Upper lobe of left lung (tissue), 6 donors: ENCODE measurements at regions not wholly inside any gene's neighbourhood (a gene's known extent, or its start where the extent isn't known, plus 50 kb on each side); places are given as distances from the start of the nearest gene placed in this dataset.

Experiments
- ATAC-seq, 2 donors: fragments of 200-7000 bp; cut with Tn5 transposase; one replicate each; pipeline ENCODE4 v1.9.1; 2022; ENCODE audit warnings: mild to moderate bottlenecking in 2 of 2, moderate library complexity in 2 of 2; ENCODE audit not compliant: low FRiP score in 2 of 2
- DNase-seq, 2 donors: peaks; one replicate each; pipeline ENCODE4 v3.0.0-alpha.2; 2019 to 2020
- H3K27ac ChIP-seq, 4 donors: fragments of 200-600 bp; sonication (generic); one replicate each; pipeline ENCODE4 v1.5.1; 2016 to 2019
- H3K27me3 ChIP-seq, 4 donors: fragments of 200-600 bp; sonication (generic); one replicate each; pipeline ENCODE4 v1.5.1; 2017 to 2019
- H3K36me3 ChIP-seq, 4 donors: fragments of 200-600 bp; sonication (generic); one replicate each; pipeline ENCODE4 v1.5.1; 2016 to 2019
- H3K4me1 ChIP-seq, 4 donors: fragments of 200-600 bp; sonication (generic); one replicate each; pipeline ENCODE4 v1.5.1; 2018 to 2019
- H3K4me3 ChIP-seq, 4 donors: fragments of 200-600 bp; sonication (generic); one replicate each; pipeline ENCODE4 v1.5.1; 2017 to 2019; ENCODE audit warnings: mild to moderate bottlenecking in 2 of 4, moderate library complexity in 1 of 4
- H3K9me3 ChIP-seq, 4 donors: fragments of 200-600 bp; sonication (generic); one replicate each; pipeline ENCODE4 v1.5.1; 2018 to 2019
- CTCF ChIP-seq, 6 experiments: fragments of 450-650 bp in 4 of 6; fragments of 200-600 bp in 2 of 6; sonication (generic) in 2 of 6; IDR thresholded peaks; one replicate each; pipeline ENCODE4 v1.5.1; 2016 to 2019; ENCODE audit warnings: antibody characterized with exemption in 6 of 6
- EP300 ChIP-seq, 4 donors: sonication (generic); formaldehyde crosslinking; IDR thresholded peaks; one replicate each; pipeline ENCODE4 v1.5.1; 2017; ENCODE audit warnings: antibody characterized with exemption in 4 of 4, control low read depth in 2 of 4
- POLR2A ChIP-seq, 4 donors: fragments of 450-650 bp; IDR thresholded peaks; one replicate each; pipeline ENCODE4 v1.5.1; 2016 to 2017; ENCODE audit warnings: antibody characterized with exemption in 4 of 4, mild to moderate bottlenecking in 2 of 4
- POLR2AphosphoS5 ChIP-seq, 2 donors: sonication (generic); formaldehyde crosslinking; IDR thresholded peaks; one replicate each; pipeline ENCODE4 v1.5.1; 2017; ENCODE audit warnings: antibody characterized with exemption in 2 of 2
- WGBS, 2 donors: methylation state at CpG; one replicate each; pipeline ENCODE4 v1.1.5; 2017 to 2018; 5-methylcytosine and 5-hydroxymethylcytosine counted together
- donor health status: DM: no; HTN: no; CAD: no; lungs with moderate emphysema.
- donor health status: DM: no; HTN: yes; CAD: no; lungs with severe emphysema.

DNA sequence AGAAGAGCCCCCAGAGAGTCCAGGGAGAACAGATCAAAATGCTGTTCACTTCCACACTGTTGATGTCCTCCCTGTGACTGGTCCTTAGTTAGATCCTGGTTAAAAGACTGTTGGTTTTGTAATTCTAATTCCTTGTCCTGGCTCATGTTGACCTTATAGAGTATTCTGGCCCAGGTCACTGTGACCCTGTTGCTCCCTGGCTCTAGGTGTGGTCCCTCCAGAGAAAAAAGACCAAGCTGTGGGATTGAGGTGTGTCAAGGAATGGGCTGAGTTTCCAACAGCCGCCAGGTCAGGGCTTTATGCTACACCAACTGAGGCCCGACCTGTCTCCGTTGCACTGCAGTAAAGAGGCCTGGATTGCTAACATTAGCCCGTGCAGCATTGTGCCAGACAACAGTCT, 241.0 kb upstream of the MSX2 start:
- no peaks in the 10 kb centered on the region for H3K4me1 ChIP-seq
- no peak overlapping the region for H3K4me3 ChIP-seq
- DNase-seq, result no peak
- H3K27ac ChIP-seq, result no peak overlapping the region
- no peak for ATAC-seq
- TF ChIP-seq POLR2AphosphoS5 (IDR thresholded peaks at IDR 0.05) (no peak), EP300 (IDR thresholded peaks at IDR 0.05) (no peak), CTCF (IDR thresholded peaks at IDR 0.05) (no peak), POLR2A (IDR thresholded peaks at IDR 0.05) (no peak)
- peaks cover 0 to 18% (median 4%) of the 10 kb centered on the region in 4 donors for H3K9me3 ChIP-seq
- 89 to 92% methylated on average over 4 of the region's 4 CpGs for WGBS, 2 donors
- no peaks in the 10 kb centered on the region for H3K27me3 ChIP-seq
- no peaks in the 10 kb centered on the region for H3K36me3 ChIP-seq

DNA sequence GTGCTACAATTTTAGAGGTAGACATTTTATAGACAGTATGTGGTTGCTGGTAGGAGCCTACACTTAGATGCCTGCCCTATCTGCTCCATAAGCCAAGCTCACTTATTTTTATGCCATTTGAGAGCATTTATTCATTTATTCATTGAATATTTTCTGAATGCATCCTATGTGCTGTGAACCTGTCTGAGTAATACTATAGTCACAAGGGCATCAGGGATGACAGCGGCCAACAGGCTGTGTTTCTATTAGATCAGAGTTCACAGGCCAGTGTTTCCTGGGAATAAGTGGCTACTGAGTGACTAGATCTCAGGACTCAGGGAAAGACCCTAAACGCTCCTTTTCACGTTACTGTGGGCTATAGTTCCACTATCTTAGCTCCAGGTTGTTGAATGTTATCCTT, 235.2 kb upstream of the MSX2 start:
- Histone ChIP-seq H3K27me3 (no peaks in the 10 kb centered on the region), H3K4me3 (no peak overlapping the region), H3K36me3 (no peaks in the 10 kb centered on the region), H3K4me1 (no peaks in the 10 kb centered on the region), H3K9me3 (peaks cover 0 to 11% (median under 1%) of the 10 kb centered on the region in 4 donors), H3K27ac (no peak overlapping the region)
- DNase-seq, result no peak
- TF ChIP-seq POLR2A (IDR thresholded peaks at IDR 0.05) (no peak), CTCF (IDR thresholded peaks at IDR 0.05) (no peak), POLR2AphosphoS5 (IDR thresholded peaks at IDR 0.05) (no peak), EP300 (IDR thresholded peaks at IDR 0.05) (no peak)
- WGBS, 2 donors, result 83 to 88% methylated on average over 3 of the region's 3 CpGs
- peak in 1 of 2 donors; percentile 28 for ATAC-seq

- no peak for TF ChIP-seq POLR2A (IDR thresholded peaks at IDR 0.05)
- no peak for TF ChIP-seq CTCF (IDR thresholded peaks at IDR 0.05)
These were observed 234.3 kb upstream of the MSX2 start for GRCh38 chr5:174489920-174490597.

GRCh38 chr5:174490728-174491127, 233.7 kb upstream of the MSX2 start:
- no peak overlapping the region for H3K4me3 ChIP-seq
- no peak for DNase-seq
- H3K9me3 ChIP-seq, result no peaks in the 10 kb centered on the region
- WGBS, 2 donors, result 40 to 49% methylated on average over 4 of the region's 4 CpGs
- H3K27me3 ChIP-seq, result no peaks in the 10 kb centered on the region
- no peak for ATAC-seq
- no peaks in the 10 kb centered on the region for H3K4me1 ChIP-seq
- no peaks in the 10 kb centered on the region for H3K36me3 ChIP-seq
- H3K27ac ChIP-seq, result no peak overlapping the region
- TF ChIP-seq POLR2A (IDR thresholded peaks at IDR 0.05) (no peak), EP300 (IDR thresholded peaks at IDR 0.05) (no peak), POLR2AphosphoS5 (IDR thresholded peaks at IDR 0.05) (no peak), CTCF (IDR thresholded peaks at IDR 0.05) (no peak)

More at GRCh38 chr5:174489920-174490597, 234.3 kb upstream of the MSX2 start:
- Histone ChIP-seq H3K27ac (no peak overlapping the region), H3K9me3 (peaks cover 0 to 2% (median 0%) of the 10 kb centered on the region in 4 donors), H3K4me3 (no peak overlapping the region), H3K36me3 (no peaks in the 10 kb centered on the region), H3K27me3 (no peaks in the 10 kb centered on the region), H3K4me1 (no peaks in the 10 kb centered on the region)
- 82 to 84% methylated on average over 9 of the region's 9 CpGs for WGBS, 2 donors
- DNase-seq, result peak in 1 of 2 donors; percentile 38
- ATAC-seq, result no peak

GRCh38 chr5:174491265-174491664, 233.1 kb upstream of the MSX2 start:
- DNase-seq, result no peak
- no peaks in the 10 kb centered on the region for H3K27me3 ChIP-seq
- ATAC-seq, result no peak
- no peaks in the 10 kb centered on the region for H3K4me1 ChIP-seq
- no peaks in the 10 kb centered on the region for H3K9me3 ChIP-seq
- WGBS, 2 donors, result 49 to 63% methylated on average over 5 of the region's 5 CpGs
- no peaks in the 10 kb centered on the region for H3K36me3 ChIP-seq
- H3K4me3 ChIP-seq, result no peak overlapping the region
- TF ChIP-seq CTCF (IDR thresholded peaks at IDR 0.05) (no peak), EP300 (IDR thresholded peaks at IDR 0.05) (no peak), POLR2AphosphoS5 (IDR thresholded peaks at IDR 0.05) (no peak), POLR2A (IDR thresholded peaks at IDR 0.05) (no peak)
- no peak overlapping the region for H3K27ac ChIP-seq
